ENCODE measurements at regions not wholly inside any gene's neighbourhood (a gene's known extent, or its start where the extent isn't known, plus 50 kb on each side); places are given as distances from the start of the nearest gene placed in this dataset.

DNA sequence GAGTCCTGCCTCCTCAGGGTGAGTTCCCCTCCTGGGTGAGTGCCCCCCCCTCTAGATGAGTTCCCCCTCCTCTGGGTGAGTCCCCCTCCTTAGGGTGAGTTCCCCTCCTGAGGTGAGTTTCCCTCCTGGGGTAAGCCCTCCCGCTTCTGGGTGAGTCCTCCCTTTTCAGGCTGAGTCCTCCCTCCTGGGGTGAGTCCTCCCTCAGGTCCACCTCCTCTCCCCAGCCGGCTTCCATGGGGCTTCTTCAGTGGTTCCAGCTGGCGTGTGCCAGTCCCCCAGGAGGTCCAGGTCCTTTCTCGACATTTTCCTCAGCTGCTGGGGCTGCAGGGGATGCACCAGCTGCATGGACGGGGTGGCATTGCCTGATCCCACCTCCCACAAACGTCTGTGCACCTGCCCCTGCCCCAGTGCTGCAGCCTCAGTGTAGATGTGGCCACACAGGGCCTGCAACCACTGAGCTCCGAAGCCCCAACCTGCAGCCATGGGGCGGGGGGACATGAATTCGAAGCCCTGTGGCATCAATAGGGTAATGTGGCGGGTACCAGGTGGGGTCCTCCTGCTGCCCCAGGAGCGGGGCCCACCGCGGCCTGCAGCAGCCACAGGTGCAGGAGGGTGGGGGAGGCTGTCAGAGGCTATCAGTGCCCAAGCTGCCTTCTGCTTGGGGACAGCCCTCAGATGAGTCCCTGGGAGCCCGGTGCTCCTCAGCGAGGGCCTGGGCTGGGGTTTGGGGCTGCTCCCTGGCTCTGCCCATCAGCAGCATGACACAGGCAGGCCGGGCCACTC is 101.3 kb upstream of the FGF3 start:
- Histone ChIP-seq H3K9me3 (ENCODE audit: low read depth) (no peaks in the 10 kb centered on the region), H3K9me2 (replicated peaks; ENCODE audit: insufficient read depth) (no peaks in the 10 kb centered on the region), H3K4me1 (ENCODE audit: insufficient read depth) (peaks cover 11% of the 10 kb centered on the region), H3K27me3 (no peaks in the 10 kb centered on the region), H3K79me2 (no peaks in the 10 kb centered on the region), H3K4me2 (no peak overlapping the region), H3K27ac (no peak overlapping the region), H2AFZ (no peak overlapping the region), H4K20me1 (ENCODE audit: insufficient read depth, poor library complexity, severe bottlenecking) (no peaks in the 10 kb centered on the region), H3K36me3 (replicated peaks; ENCODE audit: insufficient read depth, low read depth) (no peaks in the 10 kb centered on the region), H3K4me3 (no peak overlapping the region)
- TF ChIP-seq EZH2phosphoT487 (IDR thresholded peaks at IDR 0.05; ENCODE audit: low read depth, severe bottlenecking, unreplicated experiment) (no peak), EZH2 (IDR thresholded peaks at IDR 0.05; ENCODE audit: borderline replicate concordance) (no peak)
- TF ChIP-seq, protein P1, sequence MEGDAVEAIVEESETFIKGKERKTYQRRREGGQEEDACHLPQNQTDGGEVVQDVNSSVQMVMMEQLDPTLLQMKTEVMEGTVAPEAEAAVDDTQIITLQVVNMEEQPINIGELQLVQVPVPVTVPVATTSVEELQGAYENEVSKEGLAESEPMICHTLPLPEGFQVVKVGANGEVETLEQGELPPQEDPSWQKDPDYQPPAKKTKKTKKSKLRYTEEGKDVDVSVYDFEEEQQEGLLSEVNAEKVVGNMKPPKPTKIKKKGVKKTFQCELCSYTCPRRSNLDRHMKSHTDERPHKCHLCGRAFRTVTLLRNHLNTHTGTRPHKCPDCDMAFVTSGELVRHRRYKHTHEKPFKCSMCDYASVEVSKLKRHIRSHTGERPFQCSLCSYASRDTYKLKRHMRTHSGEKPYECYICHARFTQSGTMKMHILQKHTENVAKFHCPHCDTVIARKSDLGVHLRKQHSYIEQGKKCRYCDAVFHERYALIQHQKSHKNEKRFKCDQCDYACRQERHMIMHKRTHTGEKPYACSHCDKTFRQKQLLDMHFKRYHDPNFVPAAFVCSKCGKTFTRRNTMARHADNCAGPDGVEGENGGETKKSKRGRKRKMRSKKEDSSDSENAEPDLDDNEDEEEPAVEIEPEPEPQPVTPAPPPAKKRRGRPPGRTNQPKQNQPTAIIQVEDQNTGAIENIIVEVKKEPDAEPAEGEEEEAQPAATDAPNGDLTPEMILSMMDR (IDR thresholded peaks at IDR 0.05; ENCODE audit: poor library complexity): no peak
- DNase-seq (ENCODE audit: low spot score): no peak
- 88% methylated on average over 16 of the region's 16 CpGs for WGBS (ENCODE audit: low lambda C conversion rate, missing lambda C conversion rate)

DNA sequence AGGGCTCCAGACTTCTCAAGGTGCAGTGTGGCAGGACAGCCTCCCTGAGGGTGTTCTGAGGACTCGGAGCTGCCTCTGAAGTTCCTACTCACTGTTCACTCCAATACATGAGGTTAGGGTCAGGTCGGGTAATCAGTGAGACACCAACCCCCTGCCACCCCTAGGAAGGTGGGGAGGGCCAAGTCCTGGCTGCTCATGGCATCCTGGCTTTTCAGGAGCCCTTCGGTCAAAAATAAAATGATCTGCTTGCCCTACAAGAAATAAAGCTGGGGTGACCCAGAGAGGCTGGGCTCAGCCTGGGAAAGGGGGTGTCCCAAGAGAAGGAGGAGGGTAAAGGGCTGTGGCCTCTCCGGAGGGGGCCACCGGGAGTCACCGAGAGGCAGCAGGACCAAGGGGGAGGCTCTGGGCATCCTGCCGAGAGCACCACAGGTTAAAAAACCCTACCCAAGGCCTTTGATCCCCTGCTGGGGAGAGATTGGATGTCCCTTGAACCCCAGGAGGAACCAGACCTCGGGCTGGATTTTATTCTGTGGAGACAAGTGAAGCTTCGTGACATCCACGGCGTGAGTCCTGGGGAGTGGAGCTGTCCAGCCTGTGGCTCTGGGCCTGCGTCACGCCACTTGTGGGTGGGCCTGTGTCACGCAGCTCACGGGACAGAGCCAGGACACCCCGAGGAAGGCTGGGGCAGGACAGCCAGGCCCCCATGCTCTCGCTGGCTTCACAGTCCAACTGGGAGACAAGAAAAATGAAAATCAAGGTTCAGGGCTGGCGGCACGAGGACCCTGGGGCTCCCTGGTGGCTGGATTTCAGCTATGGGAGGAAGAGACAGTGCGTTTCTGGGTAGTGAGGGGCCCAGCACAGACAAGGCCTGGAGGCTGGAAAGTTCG is 102.2 kb upstream of the FGF3 start:
- no peak for TF ChIP-seq EZH2 (IDR thresholded peaks at IDR 0.05; ENCODE audit: borderline replicate concordance)
- TF ChIP-seq, protein P1 (IDR thresholded peaks at IDR 0.05; ENCODE audit: poor library complexity): no peak
- no peak for TF ChIP-seq EZH2phosphoT487 (IDR thresholded peaks at IDR 0.05; ENCODE audit: low read depth, severe bottlenecking, unreplicated experiment)
- H3K27me3 ChIP-seq: no peaks in the 10 kb centered on the region
- no peaks in the 10 kb centered on the region for H3K9me3 ChIP-seq (ENCODE audit: low read depth)

DNA sequence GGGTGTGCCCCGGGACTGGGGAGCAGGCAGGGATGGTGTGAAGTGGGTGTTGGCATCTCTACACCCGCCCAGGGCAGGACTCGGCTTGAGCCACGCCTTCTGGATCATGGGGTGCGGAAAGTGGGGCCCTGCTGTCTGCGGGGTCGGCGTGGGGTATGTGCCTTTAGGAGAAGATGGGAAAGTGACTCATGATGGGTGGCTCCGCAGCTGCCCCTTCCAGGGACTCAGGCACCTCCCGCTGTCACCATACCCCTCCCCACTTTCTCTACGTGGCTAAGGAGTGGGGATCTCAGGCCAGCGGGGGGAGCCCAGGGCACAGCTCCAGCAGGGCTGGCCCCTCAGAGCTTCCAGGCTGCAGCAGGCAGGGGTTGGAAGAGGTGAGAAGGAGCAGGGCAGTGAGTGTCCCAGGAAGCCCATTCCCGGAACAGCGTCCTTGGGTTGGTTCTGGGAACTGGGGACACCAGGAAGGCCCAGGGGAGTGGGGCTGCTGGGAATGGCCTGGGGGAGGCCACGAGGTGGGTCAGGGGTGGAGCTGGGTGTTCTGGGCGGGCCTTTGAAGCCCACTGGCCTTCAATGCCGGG is 102.9 kb upstream of the FGF3 start:
- Histone ChIP-seq H4K20me1 (ENCODE audit: insufficient read depth, poor library complexity, severe bottlenecking) (no peaks in the 10 kb centered on the region), H3K79me2 (no peaks in the 10 kb centered on the region), H2AFZ (no peak overlapping the region), H3K4me1 (ENCODE audit: insufficient read depth) (peaks cover 12% of the 10 kb centered on the region), H3K4me3 (no peak overlapping the region), H3K9me3 (ENCODE audit: low read depth) (no peaks in the 10 kb centered on the region), H3K27ac (no peak overlapping the region), H3K36me3 (replicated peaks; ENCODE audit: insufficient read depth, low read depth) (no peaks in the 10 kb centered on the region), H3K9me2 (replicated peaks; ENCODE audit: insufficient read depth) (no peaks in the 10 kb centered on the region), H3K27me3 (no peaks in the 10 kb centered on the region), H3K4me2 (no peak overlapping the region)
- WGBS (ENCODE audit: low lambda C conversion rate, missing lambda C conversion rate): 79% methylated on average over 17 of the region's 17 CpGs
- DNase-seq (ENCODE audit: low spot score): no peak
- TF ChIP-seq, protein P1 (IDR thresholded peaks at IDR 0.05; ENCODE audit: poor library complexity): no peak
- TF ChIP-seq EZH2 (IDR thresholded peaks at IDR 0.05; ENCODE audit: borderline replicate concordance): no peak
- TF ChIP-seq EZH2phosphoT487 (IDR thresholded peaks at IDR 0.05; ENCODE audit: low read depth, severe bottlenecking, unreplicated experiment): no peak

More for the DNA sequence above, 102.2 kb upstream of the FGF3 start:
- H3K4me3 ChIP-seq: no peak overlapping the region
- no peak overlapping the region for H3K4me2 ChIP-seq
- no peak for DNase-seq (ENCODE audit: low spot score)
- no peak overlapping the region for H2AFZ ChIP-seq
- H4K20me1 ChIP-seq (ENCODE audit: insufficient read depth, poor library complexity, severe bottlenecking): no peaks in the 10 kb centered on the region
- H3K79me2 ChIP-seq: no peaks in the 10 kb centered on the region
- peaks cover 12% of the 10 kb centered on the region for H3K4me1 ChIP-seq (ENCODE audit: insufficient read depth)
- H3K9me2 ChIP-seq (replicated peaks; ENCODE audit: insufficient read depth): no peaks in the 10 kb centered on the region
- H3K36me3 ChIP-seq (replicated peaks; ENCODE audit: insufficient read depth, low read depth): no peaks in the 10 kb centered on the region
- 84% methylated on average over 20 of the region's 21 CpGs for WGBS (ENCODE audit: low lambda C conversion rate, missing lambda C conversion rate)
- H3K27ac ChIP-seq: no peak overlapping the region

Data from hepatocyte (in vitro differentiated cells).